RWPE2 (cell line): ENCODE measurements at regions not wholly inside any gene's neighbourhood (a gene's known extent, or its start where the extent isn't known, plus 50 kb on each side); places are given as distances from the start of the nearest gene placed in this dataset.

Experiments
- ATAC-seq: fragments of 200-7000 bp; cut with Tn5 transposase; 3 replicates; pipeline ENCODE4 v1.9.1; 2021; ENCODE audit warnings: low read depth
- DNase-seq: peaks from one replicate; pipeline ENCODE4 v3.0.0-alpha.2; 2020; ENCODE audit warnings: low spot score
- H3K27ac ChIP-seq: fragments of 450-650 bp; 2 replicates; pipeline ENCODE4 v1.5.1; 2017; ENCODE audit warnings: mild to moderate bottlenecking; ENCODE audit not compliant: poor library complexity, severe bottlenecking
- H3K27me3 ChIP-seq: fragments of 250-450 bp; sonication (Bioruptor Pico); 2 replicates; pipeline ENCODE4 v1.5.1; 2021; ENCODE audit warnings: mild to moderate bottlenecking, moderate library complexity; ENCODE audit not compliant: insufficient read depth, poor library complexity, severe bottlenecking
- H3K36me3 ChIP-seq: fragments of 250-450 bp; sonication (Bioruptor Pico); 2 replicates; pipeline ENCODE4 v1.5.1; 2020; ENCODE audit warnings: low read depth, mild to moderate bottlenecking, moderate library complexity
- H3K4me1 ChIP-seq: fragments of 250-450 bp; sonication (Bioruptor Pico); 2 replicates; pipeline ENCODE4 v1.5.1; 2021; ENCODE audit warnings: mild to moderate bottlenecking, moderate library complexity; ENCODE audit not compliant: insufficient read depth, poor library complexity, severe bottlenecking
- H3K4me3 ChIP-seq: fragments of 250-450 bp; sonication (Bioruptor Pico); 2 replicates; pipeline ENCODE4 v1.5.1; 2021; ENCODE audit warnings: mild to moderate bottlenecking, moderate library complexity; ENCODE audit not compliant: severe bottlenecking
- H3K9me3 ChIP-seq: fragments of 250-450 bp; sonication (Bioruptor Pico); 2 replicates; pipeline ENCODE4 v1.5.1; 2021; ENCODE audit warnings: mild to moderate bottlenecking, moderate library complexity; ENCODE audit not compliant: severe bottlenecking
- CTCF ChIP-seq: fragments of 450-650 bp; IDR thresholded peaks from one replicate; pipeline ENCODE4 v1.5.1; 2017; ENCODE audit warnings: mild to moderate bottlenecking, moderate library complexity; ENCODE audit not compliant: poor library complexity, severe bottlenecking

DNA sequence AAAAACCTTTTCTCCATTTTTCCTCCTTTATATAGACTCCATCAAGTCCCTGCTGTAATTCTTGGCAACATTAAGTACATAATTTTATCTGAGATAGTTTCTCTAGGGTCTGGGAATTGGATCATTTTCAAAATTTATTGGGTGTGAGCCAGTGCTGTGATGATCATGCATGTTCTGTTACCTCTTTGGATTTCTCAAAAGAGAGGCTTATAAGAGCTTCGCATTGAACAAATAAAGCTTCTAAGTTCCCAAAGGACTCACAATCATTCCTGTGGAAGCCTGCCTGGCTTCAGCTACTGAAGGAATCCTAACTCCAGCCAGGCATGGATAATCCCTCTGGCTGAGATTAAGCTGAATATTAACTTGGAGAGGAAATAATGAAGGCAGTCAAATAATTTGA, 208.5 kb downstream of the RAB38 start:
- TF ChIP-seq CTCF = no peak
- H3K36me3 ChIP-seq = no peaks in the 10 kb centered on the region
- no peaks in the 10 kb centered on the region for H3K9me3 ChIP-seq
- no peaks in the 10 kb centered on the region for H3K4me1 ChIP-seq
- DNase-seq (no peak), ATAC-seq (no peak)
- H3K4me3 ChIP-seq = no peak overlapping the region
- no peaks in the 10 kb centered on the region for H3K27me3 ChIP-seq
- H3K27ac ChIP-seq = no peak overlapping the region

DNA sequence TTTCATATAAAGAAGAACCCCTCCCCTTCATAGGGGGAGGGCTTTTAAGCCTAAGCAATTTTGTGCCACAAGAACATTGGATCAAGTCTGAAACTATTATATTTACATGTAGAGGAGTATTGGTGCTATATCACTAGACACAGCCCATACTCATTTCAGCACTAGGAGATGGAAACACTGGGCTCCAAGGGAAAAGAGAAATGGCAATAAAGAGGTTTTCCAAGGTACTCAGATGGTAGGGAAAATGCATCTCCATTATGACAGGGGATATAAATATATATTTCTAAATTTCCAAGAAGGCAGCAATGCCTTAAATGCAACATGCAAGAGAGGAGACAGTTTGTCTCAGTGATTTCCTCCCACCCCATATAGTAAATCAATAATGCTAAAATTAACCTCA, 209.0 kb downstream of the RAB38 start:
- no peaks in the 10 kb centered on the region for H3K36me3 ChIP-seq
- no peaks in the 10 kb centered on the region for H3K4me1 ChIP-seq
- ATAC-seq = no peak
- H3K27ac ChIP-seq = no peak overlapping the region
- no peak for TF ChIP-seq CTCF
- no peak overlapping the region for H3K4me3 ChIP-seq
- H3K9me3 ChIP-seq = no peaks in the 10 kb centered on the region
- H3K27me3 ChIP-seq = no peaks in the 10 kb centered on the region
- DNase-seq = no peak

DNA sequence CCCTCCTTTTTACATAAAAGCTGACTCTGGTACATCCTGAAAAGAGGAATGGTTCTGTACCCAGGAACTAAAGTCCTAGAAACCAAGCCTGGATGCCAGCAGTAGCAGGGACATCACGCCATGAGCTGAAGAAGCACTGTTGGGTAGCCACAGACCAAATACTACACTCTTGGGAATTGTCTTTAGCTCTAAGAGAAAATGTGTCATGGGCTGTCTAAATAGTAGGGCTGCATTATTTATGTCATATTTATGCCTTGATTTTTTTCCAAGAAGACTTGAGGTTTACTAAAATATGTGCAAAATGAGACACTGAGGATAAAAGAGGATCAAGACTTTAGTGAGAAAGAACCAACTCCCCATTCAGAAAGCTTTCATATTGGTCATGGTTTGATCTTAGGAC, 213.6 kb downstream of the RAB38 start:
- H3K36me3 ChIP-seq = no peaks in the 10 kb centered on the region
- TF ChIP-seq CTCF = no peak
- DNase-seq = no peak

DNA sequence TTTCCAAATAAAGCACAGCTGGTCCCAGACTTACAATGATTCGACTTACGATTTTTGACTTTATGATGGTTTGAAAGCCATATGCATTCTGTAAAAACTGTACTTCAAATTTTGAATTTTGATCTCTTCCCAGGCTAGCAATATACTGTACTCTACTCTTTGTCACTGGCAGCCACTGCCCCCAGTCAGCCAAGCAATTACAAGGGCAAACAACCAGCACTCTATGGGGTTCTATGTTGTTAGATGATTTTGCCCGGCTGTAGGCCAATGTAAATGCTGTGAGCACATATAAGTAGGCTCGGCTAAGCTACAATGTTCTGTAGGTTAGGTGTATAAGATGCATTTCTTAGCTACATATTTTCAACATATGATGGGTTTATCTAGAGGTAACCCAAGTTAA, 217.3 kb downstream of the RAB38 start:
- Histone ChIP-seq H3K9me3 (no peaks in the 10 kb centered on the region), H3K27me3 (no peaks in the 10 kb centered on the region), H3K36me3 (no peaks in the 10 kb centered on the region), H3K27ac (no peak overlapping the region), H3K4me3 (no peak overlapping the region), H3K4me1 (no peaks in the 10 kb centered on the region)
- TF ChIP-seq CTCF = no peak
- DNase-seq (no peak), ATAC-seq (no peak)

More for the DNA sequence above, 213.6 kb downstream of the RAB38 start:
- ATAC-seq = no peak
- no peaks in the 10 kb centered on the region for H3K9me3 ChIP-seq
- no peaks in the 10 kb centered on the region for H3K27me3 ChIP-seq
- H3K4me1 ChIP-seq = no peaks in the 10 kb centered on the region
- no peak overlapping the region for H3K4me3 ChIP-seq
- no peak overlapping the region for H3K27ac ChIP-seq

DNA sequence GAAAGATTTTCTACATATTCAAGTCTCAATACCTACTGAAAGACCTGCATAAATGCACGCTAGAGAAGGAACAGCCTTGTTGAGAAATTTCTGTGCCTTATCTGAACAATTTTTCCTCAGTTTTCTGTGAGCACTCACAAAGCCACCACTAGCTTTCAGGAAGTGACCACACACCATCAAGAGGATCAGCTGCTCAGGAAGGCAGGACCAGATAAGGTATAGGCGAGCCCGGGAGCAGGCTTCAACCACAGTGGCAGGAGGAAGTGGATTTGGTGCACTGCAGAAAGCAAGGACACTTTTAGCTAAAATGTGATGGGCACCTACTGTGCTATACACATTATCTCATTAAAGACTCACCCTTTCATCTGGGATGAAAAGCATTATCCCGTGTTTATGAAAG, 220.8 kb downstream of the RAB38 start:
- no peaks in the 10 kb centered on the region for H3K27me3 ChIP-seq
- no peaks in the 10 kb centered on the region for H3K9me3 ChIP-seq
- H3K36me3 ChIP-seq = no peaks in the 10 kb centered on the region
- ATAC-seq = no peak
- TF ChIP-seq CTCF = no peak
- H3K4me3 ChIP-seq = no peak overlapping the region
- DNase-seq = no peak
- H3K4me1 ChIP-seq = no peaks in the 10 kb centered on the region
- no peak overlapping the region for H3K27ac ChIP-seq
